BJ (cell line): ENCODE measurements at regions not wholly inside any gene's neighbourhood (a gene's known extent, or its start where the extent isn't known, plus 50 kb on each side); places are given as distances from the start of the nearest gene placed in this dataset.

ENCODE experiments used
- CTCF ChIA-PET: fragments of 350-600 bp; formaldehyde crosslinking; extraction: SDS; loops from one replicate; lab custom pipeline; 2021; ENCODE audit warnings: antibody characterized with exemption, inconsistent platforms; lab: Yijun Ruan, JAX
- POLR2A ChIA-PET: fragments of 300-600 bp; sonication (Branson Sonifier 250); formaldehyde crosslinking; extraction: SDS; loops from one replicate; lab custom pipeline; 2021; ENCODE audit warnings: antibody characterized with exemption; lab: Charles Lee
- DNase-seq: peaks from one replicate; pipeline ENCODE4 v3.0.0-alpha.2; 2011; ENCODE audit warnings: low read depth
- H3K27me3 ChIP-seq: 2 replicates; pipeline ENCODE4 v1.6.0; 2011; ENCODE audit warnings: low read length; ENCODE audit not compliant: control insufficient read depth, insufficient read depth
- H3K36me3 ChIP-seq: 2 replicates; pipeline ENCODE4 v1.5.1; 2011; ENCODE audit warnings: low read length; ENCODE audit not compliant: control insufficient read depth, insufficient read depth
- H3K4me3 ChIP-seq: 2 replicates; pipeline ENCODE4 v1.5.1; 2011; ENCODE audit warnings: low read depth, mild to moderate bottlenecking, control low read depth, low read length
- CTCF ChIP-seq: IDR thresholded peaks from 2 replicates; pipeline ENCODE4 v1.5.1; 2011; ENCODE audit warnings: low read depth, mild to moderate bottlenecking, control low read depth, inconsistent platforms, low read length, moderate library complexity; ENCODE audit not compliant: insufficient read depth

- POLR2A ChIA-PET: no interaction called here
These were observed 285.2 kb upstream of the FZD8 start for GRCh38 chr10:35927341-35927740.

GRCh38 chr10:35926846-35927245, 284.8 kb upstream of the FZD8 start:
- no peak for TF ChIP-seq CTCF
- Histone ChIP-seq H3K27me3 (peaks cover 20% of the 10 kb centered on the region), H3K36me3 (no peaks in the 10 kb centered on the region), H3K4me3 (no peak overlapping the region)
- ChIA-PET POLR2A (no interaction called here), CTCF (no interaction called here)
- DNase-seq: no peak

More at GRCh38 chr10:35927341-35927740, 285.2 kb upstream of the FZD8 start:
- no peaks in the 10 kb centered on the region for H3K36me3 ChIP-seq
- DNase-seq: no peak
- CTCF ChIA-PET: no interaction called here
- no peak overlapping the region for H3K4me3 ChIP-seq
- H3K27me3 ChIP-seq: peaks cover 17% of the 10 kb centered on the region
- no peak for TF ChIP-seq CTCF

GRCh38 chr10:35925493-35925892, 283.4 kb upstream of the FZD8 start:
- POLR2A ChIA-PET: no interaction called here
- H3K36me3 ChIP-seq: no peaks in the 10 kb centered on the region
- TF ChIP-seq CTCF: no peak
- CTCF ChIA-PET: interaction anchor here (1.2 kb wide), 1 partner anchor 9 kb away, joined by 5 read pairs; no protein-coding TSS in a partner anchor
- peaks cover 19% of the 10 kb centered on the region for H3K27me3 ChIP-seq
- no peak for DNase-seq
- H3K4me3 ChIP-seq: no peak overlapping the region

GRCh38 chr10:35924759-35925158, 282.7 kb upstream of the FZD8 start:
- H3K36me3 ChIP-seq: no peaks in the 10 kb centered on the region
- CTCF ChIA-PET: interaction anchor here (1.2 kb wide), 1 partner anchor 8 kb away, joined by 5 read pairs; no protein-coding TSS in a partner anchor
- no peak overlapping the region for H3K4me3 ChIP-seq
- TF ChIP-seq CTCF: no peak
- H3K27me3 ChIP-seq: peaks cover 19% of the 10 kb centered on the region
- no peak for DNase-seq
- POLR2A ChIA-PET: no interaction called here

GRCh38 chr10:35922876-35923600, 280.9 kb upstream of the FZD8 start:
- no peaks in the 10 kb centered on the region for H3K36me3 ChIP-seq
- TF ChIP-seq CTCF: no peak
- ChIA-PET POLR2A (no interaction called here), CTCF (interaction anchor here (9.8 kb wide), 1 partner anchor 286 kb away, joined by 205 read pairs; no protein-coding TSS in a partner anchor)
- H3K4me3 ChIP-seq: no peak overlapping the region
- DNase-seq: no peak
- H3K27me3 ChIP-seq: peaks cover 15% of the 10 kb centered on the region
